ENCODE measurements at regions not wholly inside any gene's neighbourhood (a gene's known extent, or its start where the extent isn't known, plus 50 kb on each side); places are given as distances from the start of the nearest gene placed in this dataset.

DNA sequence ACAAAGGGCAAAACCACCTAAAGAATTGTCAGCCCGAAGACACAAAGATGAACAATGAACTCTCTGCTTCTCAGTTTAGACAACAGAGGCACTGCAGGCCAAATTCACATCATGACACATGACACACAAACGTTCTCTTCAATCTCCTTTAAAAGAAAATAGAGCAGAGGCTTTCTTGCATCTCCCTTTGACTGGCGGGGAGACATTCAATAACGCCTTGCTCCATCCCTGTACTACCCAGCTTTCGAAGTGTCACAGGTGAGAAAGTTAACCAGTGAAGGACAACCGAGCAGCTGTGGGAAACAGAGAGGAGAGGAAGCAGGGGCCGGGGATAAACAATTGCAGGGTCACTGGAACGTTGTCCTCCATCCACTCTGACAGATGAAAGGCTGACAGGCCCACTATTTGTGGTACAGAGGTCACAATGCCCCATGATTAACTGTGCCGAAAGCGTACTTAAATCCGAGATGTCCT lies 130.8 kb downstream of the PHLDA1 start:
- no peak for DNase-seq (ENCODE audit: low spot score)

GRCh38 chr12:75900226-75900625 lies 131.3 kb downstream of the PHLDA1 start:
- no peak for DNase-seq (ENCODE audit: low spot score)

GRCh38 chr12:75894965-75895754 lies 136.4 kb downstream of the PHLDA1 start:
- no peak for DNase-seq (ENCODE audit: low spot score)

- no peak for DNase-seq (ENCODE audit: low spot score)
These were observed 137.8 kb downstream of the PHLDA1 start for GRCh38 chr12:75893765-75894164.

DNA sequence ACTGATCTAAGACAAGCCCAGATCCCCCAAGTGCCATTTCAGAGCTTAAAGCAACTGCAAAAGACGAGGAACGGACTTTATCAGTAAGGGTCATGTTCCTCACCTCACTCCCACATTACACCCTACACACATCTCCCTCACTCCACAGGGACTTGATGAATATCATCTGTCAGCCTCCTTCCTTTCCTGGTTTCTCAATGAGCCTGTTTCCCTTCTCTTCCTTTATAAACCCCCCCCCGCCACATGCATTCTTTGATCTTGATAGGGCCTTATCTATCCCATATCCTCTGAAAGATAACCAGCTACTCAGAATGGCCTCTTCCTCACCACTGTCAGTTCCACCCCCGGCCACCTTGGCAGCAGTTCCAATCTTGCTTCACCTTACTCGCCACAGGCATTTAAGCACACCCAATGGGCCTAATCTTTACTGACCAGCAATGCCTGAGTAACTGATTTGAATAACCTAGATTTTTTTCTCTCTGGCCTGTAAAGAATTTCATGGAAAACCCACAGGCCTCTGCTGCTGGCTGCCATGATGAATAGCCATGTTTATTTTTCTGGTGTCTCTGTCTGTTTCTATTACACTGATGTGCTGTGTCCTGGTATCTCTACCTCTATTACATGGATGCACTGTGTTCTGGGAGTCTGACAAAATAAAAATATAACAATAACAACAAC lies 138.7 kb downstream of the PHLDA1 start:
- DNase-seq (ENCODE audit: low spot score) = no peak

GRCh38 chr12:75891072-75891471 lies 140.5 kb downstream of the PHLDA1 start:
- DNase-seq (ENCODE audit: low spot score) = no peak

DNA sequence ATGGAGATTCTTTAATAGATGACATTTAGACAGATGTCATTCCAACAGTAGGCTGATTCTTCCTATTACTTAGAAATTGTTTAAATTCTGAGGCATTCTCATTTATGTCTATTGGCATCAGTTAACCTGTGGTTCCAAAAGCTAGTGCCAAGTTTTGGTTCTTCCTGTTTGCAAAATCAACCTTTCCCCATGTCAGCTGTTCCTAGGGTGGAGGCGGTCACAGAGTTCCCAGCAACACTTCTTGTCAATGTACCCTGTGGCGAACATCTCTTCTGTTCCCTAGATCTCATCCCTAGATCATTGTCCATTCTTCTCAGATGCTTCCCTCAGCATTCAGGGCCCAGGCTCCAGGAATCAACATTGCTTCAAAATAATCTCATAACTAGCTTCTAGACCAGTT lies 140.9 kb downstream of the PHLDA1 start:
- DNase-seq (ENCODE audit: low spot score) = no peak

DNA sequence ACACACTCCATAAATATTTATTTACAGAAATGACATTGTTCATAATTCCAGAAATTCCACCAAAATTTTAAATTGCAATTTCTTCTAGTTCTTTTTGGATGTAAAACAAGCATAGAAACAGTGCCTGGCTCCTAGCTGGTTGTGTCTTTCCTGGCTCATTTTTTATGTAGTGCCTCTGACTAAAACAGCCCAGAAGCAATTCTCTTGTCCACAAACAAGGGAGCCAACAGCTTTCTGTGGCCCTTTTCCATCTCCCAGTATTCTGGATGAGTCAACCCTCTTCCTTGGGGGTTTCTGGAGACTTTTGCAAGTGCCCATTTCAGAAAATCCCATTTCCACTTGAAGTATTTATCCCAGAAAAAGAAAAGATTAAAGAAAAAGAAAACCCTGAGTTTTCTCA lies 141.4 kb downstream of the PHLDA1 start:
- DNase-seq (ENCODE audit: low spot score) = no peak

GRCh38 chr12:75888874-75889613 lies 142.5 kb downstream of the PHLDA1 start:
- no peak for DNase-seq (ENCODE audit: low spot score)

DNA sequence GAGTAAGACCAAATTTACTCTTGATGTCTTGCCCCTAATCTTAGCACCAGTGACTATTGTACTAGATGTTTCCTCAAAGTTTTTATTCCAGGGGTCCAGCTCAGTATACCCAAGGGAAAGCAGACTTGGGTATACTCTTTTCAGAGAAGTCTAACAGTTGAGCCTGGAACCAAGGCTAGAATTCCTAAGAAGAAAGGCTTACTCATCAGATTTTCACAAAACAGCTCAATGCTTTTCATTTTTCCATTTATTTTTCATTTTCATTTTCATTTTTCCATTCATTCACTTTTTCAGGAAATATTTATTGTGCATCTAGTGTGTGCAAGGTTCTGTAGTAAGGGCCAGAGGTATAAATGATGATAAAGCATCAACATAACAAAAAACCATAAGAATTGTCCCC lies 143.2 kb downstream of the PHLDA1 start:
- DNase-seq (ENCODE audit: low spot score) = no peak

- no peak for DNase-seq (ENCODE audit: low spot score)
These were observed 143.6 kb downstream of the PHLDA1 start for GRCh38 chr12:75887979-75888378.

GRCh38 chr12:75884465-75884985 lies 147.1 kb downstream of the PHLDA1 start:
- DNase-seq (ENCODE audit: low spot score) = no peak

DNA sequence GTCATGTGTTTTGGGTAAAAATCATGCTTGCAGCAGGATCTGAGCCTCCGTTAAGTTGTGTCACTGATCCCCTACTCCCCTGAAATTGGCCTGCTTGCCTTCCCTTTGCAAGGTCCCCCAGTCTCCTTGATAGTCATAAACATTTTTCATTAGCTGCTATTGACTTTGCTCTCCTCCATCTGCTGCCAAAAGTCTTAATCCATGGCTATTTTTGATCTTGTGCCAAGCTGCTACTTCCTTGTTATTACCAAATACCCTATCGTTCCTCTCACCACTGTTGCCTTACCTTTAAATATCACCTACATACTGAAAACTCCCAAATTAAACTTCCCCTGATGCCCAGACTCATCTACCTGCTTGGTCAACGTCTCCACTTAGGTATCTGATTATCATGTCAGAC lies 148.3 kb downstream of the PHLDA1 start:
- no peak for DNase-seq (ENCODE audit: low spot score)

- no peak for DNase-seq (ENCODE audit: low spot score)
These were observed 149.2 kb downstream of the PHLDA1 start for GRCh38 chr12:75882421-75882820.

DNA sequence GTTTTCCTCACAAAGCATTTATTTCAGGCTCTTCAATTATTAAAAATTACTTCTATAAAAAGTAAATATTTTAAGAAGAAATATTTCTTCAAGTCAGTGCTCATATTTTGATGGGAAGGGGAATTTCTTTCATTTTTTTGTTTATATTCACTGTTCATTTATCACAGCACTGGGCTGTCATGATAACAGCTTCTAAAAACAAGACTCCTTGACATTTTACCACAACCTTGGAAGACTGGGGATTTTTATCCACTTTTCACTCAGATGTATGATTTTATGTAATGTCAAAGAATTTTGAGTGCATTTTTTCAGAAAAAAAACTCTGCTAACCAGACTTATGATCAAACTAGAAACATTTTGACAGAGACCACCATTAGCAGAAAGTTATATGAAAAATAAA lies 149.7 kb downstream of the PHLDA1 start:
- no peak for DNase-seq (ENCODE audit: low spot score)

DNA sequence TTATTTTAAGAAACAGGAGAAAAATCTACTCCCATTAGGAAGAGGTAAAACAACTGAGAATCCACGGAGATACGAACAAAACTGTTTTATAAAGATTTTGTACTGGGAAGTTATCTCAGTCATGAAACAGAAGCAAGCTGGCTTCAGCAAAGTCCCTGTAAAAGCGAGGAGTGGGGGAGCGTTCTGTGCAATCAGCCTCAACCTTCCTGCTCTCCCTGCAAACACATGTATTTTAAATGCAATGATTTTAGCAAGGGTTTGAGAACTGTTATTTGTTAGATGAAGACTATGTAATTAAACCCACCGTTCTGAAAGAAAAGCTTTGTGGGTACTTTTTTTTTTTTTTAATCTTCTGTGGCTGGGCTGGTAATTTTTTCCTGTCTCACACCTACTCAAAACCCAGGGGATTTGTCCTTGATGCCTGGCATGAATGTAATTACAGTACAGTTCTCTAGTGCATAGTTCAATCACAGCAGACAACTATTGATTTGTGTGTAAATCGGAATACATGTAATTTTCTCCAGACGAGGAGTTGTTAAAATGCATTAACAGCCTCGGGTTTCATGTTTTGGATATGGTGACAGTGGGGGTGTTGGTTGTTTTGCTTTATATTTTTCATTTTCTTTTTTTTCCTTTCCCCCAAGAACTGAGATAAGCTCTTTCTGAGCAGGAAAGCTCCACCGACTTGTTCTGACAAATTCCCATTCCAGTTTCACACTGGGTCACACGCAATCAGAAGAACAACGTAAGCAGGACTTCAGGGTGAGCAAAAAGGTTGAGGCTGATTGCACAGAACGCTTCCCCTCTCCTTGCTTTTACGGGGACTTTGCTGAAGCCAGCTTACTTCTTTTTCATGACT lies 153.6 kb downstream of the PHLDA1 start:
- no peak for DNase-seq (ENCODE audit: low spot score)

GRCh38 chr12:75876832-75877762 lies 154.5 kb downstream of the PHLDA1 start:
- no peak for DNase-seq (ENCODE audit: low spot score)

DNA sequence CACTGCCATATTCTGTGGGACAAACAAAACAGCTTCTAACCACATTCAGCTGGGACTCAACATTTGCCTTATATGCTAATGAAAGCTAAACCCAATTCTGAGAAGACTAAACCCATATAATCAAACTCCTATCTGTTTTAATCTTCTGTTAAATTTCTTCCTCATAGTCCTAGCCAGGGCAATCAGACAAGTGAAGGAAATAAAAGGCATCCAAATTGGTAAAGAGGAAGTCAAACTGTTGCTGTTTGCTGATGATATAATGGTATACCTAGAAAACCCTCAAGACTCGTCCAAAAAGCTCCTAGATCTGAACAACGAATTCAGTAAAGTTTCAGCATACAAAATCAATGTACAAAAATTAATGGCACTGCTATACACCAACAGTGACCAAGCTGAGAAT lies 157.1 kb downstream of the PHLDA1 start:
- no peak for DNase-seq (ENCODE audit: low spot score)

- no peak for DNase-seq (ENCODE audit: low spot score)
These were observed 158.8 kb downstream of the PHLDA1 start for GRCh38 chr12:75872762-75873161.

GRCh38 chr12:75870878-75871277 lies 160.7 kb downstream of the PHLDA1 start:
- no peak for DNase-seq (ENCODE audit: low spot score)

- no peak for DNase-seq (ENCODE audit: low spot score)
These were observed 163.1 kb downstream of the PHLDA1 start for GRCh38 chr12:75868501-75868900.
